UCSD-AML1 (cell line): ENCODE measurements at regions not wholly inside any gene's neighbourhood (a gene's known extent, or its start where the extent isn't known, plus 50 kb on each side); places are given as distances from the start of the nearest gene placed in this dataset.

Experiments used
- DNase-seq: peaks from one replicate; lab custom pipeline; 2025; ENCODE audit not compliant: unreplicated experiment; lab: John Stamatoyannopoulos, UW

DNA sequence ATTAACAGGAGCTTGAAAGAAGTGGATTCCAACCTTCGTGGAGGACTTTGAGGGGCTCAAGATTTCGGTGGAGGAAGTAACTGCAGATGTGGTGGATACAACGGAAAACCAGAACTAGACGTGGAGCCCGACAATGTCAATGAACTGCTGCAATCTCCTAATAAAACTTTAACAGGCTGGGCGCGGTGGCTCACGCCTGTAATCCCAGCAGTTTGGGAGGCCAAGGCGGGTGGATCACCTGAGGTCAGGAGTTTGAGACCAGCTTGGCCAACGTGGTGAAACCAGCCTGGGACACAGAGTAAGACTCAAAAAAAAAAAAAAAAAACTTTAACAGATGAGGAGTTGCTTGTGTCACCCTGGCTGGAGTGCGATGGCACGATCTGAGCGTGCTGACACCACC is 477.8 kb upstream of the MKI67 start:
- no peak for DNase-seq

DNA sequence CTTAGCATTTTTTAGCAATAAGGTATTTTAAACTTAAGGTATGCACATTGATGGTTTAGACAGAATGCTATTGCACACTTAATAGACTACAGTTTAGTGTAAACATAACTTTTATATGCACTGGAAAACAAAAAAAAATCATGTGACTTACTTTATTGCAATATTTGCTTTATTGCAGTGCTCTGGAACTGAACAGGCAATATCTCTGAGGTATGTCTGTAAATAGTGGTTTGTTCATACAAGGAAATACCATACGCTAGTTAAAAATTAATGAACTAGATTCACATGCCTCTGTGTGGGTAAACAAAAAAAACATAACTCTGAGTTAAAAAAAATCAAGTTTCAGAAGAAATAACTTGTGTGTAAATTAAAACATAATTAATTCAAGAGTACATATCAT is 479.0 kb upstream of the MKI67 start:
- no peak for DNase-seq

DNA sequence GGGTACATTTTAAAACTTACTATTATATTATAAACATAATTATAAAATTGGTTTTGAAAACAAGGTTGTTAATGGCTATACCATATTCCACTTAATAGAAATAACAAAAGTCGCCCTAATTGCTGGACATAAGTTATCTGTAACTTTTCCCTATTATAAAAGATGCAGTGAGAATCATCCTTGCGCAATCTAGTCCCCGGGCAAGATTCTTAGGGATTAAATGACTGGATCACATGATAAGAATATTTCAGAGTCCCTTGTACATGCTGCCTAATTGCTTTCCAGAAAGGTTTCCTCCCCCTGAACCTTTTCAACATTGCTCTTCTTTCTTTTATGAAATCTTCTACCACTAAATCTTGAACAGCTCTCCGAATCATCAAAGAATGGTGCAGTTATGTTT is 479.8 kb upstream of the MKI67 start:
- no peak for DNase-seq

DNA sequence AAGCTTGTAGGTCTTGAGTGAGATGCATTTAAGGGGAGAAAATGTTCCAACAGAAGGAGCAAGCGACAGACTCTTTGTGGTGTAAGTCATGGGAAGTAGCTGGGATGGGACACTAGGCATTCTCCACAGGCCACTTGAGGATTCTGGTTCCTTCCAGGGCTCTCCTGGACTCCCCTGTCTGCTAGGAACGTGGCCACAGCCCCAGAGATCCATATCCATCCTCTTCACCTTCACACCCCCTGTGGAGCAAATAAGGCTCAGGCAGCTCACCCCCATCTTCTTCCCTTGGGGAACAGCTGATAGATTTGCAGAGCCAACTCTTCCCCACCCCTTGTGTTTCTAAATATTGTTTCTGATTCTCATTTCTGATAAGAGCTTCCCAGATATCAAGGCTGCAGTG is 482.6 kb upstream of the MKI67 start:
- DNase-seq: no peak

DNA sequence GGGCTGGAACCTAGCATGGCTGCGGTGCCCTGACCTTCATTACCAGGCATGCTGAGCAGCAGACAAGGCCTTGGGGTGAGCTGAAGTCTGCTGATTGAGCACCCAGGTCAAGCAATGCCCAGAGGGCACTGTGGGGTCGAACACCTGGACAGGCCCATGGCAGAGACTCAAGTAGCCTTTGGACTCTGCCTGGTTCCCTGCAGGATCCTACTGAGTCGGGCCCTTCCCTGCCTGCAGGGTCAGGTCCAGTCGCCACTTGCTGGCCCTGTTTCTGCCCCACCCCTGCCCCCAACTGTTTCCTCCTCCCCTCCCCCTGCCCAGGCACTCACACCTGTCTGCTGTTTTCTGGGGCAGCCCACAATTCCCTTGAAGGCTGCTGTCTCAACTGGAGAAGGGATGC is 483.2 kb upstream of the MKI67 start:
- no peak for DNase-seq

DNA sequence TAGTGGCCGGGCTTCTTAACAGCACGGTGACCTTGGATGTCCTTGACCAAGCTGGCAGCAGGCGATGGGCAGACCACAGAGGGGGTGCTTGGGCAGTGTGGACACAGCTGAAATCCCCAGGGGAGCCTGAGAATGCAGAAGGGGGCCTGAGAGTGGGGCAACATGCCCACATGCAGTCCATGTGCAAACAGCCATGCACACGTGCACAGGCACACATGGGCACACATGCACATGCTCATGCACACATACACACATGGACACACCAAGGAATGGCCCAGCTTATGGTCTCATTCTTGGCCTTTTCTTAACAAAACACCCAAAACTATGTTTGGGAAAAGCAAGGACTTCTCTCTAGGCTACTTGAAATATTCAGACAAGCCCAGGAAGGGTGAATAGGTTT is 483.9 kb upstream of the MKI67 start:
- DNase-seq: no peak

DNA sequence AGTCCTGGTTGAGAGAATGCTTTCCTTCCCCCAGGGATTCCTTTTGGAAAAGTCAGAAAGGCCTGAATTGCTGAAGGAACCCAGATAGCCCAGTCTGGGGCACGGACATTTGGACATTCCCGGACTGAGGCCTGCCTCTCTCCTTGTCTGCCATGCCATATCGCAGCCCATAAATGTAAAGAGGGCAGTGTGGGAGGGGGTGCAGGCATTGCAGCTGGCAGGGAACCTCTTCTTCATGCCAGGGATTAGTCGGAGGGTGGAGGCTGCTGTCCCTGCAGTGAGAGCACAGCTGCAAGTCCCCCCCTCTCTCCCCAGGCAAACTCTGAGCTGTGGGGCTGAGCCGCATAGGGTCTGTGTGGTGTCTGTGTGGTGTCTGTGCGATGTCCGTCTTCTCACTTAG is 486.0 kb upstream of the MKI67 start:
- DNase-seq: no peak

DNA sequence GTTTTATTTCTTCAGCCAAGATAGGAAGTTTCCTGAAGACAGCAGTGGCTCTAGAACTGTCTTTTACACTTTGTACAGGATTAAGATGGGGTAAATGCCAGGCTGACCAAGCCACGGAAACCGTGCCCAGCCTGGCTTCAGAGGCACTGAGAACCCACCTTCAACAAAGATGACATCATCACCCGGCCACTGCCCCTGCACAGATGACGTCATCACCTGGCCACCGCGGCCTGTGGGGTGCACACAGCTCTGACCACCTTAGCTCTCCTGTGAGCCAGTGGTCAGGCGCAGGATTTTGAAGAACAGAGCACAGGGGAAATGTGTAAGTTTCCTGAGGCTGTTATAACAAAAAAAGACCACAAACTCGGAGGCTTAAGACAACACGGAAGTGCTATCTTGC is 486.4 kb upstream of the MKI67 start:
- DNase-seq: no peak

DNA sequence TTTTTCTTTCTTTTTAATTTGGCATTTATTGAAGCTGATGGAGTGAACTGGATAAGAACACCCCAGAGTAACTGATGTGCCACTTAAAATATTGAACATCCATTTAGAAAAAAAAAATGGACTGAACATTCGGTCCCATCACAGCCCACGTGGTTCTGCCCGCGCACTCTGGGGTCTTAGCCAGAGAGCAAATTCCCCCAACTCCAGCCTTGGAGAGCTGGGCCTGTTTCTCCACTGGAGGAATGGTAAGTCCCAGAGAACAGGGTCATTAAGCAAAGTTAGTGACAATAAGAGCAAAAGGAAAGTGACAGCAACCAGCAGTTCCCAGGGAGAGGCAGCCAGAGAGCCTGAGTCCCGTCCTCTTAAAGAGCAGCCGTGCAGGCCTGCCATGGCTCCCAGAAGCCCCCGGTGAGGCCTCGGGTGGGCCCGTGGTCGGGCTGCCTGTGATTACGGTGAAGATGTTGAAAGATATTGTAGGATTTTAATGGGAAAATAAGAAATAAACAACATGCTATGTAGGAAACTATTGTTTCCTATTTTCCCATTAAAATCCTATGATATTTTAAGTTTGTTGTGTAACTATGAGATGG is 487.9 kb upstream of the MKI67 start:
- no peak for DNase-seq

DNA sequence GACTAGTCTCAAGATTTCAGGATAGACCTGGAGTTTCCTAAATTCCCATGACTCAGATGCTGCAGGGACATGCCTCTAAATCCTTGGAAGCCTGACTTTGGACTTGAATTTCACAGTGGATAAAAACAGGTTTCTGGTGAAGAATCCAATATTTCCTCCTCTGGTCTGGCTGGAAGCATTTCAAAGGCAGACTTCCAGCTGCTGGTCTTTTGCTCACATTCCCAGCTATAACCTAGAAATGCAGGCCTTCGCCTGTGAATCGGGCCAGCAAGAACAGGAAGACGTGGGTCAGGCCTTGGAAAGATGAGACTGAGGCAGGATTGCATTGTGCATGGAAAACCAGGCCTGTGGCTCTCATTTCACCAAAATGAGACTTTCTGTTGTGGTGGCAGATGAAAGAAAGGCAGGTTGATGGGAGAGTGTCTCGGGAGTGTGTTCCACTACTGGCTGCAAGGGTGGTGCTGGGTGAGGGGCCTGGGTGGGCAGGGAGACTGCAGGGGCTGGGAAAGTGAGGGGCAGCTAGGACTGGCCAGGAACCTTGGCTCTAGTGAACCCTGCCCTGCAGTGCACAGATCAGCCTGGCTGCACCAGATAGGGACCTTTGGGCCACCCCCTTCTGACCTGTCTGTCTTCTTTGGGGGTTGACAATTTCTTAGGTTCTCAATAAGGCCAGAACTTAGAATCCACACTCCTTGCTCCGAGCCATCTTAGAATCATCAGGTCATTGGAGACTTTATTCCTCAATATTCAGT is 488.8 kb upstream of the MKI67 start:
- DNase-seq: no peak

DNA sequence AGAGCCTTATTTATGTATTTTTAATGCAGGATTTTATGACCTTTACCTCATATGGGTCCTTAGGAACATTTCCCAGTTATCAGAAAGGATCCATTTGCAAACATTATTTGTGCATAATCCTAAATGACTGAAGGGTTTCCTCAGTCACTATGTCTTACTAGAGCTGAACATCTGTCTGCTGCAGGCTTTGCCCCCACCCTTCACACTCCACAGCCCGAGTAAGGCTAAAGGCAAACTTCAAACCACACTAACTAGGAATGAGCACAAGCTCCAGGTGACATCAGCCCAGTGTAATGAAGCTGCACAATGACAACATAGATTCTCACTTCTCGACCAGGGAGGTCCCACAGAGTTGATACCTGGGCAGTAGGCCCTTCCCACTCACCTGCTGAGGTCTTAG is 491.3 kb upstream of the MKI67 start:
- no peak for DNase-seq

DNA sequence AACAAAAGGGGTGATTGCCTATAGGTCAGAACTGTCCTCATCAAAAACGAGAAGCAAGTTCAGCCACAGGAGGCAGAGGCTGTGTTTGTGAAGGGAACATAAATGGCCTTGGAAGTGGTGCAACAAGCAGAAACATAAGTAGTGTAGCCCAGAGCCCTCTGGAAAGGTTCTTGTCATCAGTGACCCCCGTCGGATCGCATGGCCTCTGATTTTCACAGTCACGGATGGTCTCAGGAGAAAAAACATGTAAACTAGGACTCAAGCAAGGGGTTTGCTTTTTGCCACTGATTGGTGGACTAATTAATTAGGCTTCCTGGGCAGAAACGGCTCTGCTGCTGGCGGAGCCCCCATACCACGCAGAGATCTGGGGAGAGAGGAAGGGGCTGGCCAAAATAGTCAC is 496.5 kb upstream of the MKI67 start:
- no peak for DNase-seq

DNA sequence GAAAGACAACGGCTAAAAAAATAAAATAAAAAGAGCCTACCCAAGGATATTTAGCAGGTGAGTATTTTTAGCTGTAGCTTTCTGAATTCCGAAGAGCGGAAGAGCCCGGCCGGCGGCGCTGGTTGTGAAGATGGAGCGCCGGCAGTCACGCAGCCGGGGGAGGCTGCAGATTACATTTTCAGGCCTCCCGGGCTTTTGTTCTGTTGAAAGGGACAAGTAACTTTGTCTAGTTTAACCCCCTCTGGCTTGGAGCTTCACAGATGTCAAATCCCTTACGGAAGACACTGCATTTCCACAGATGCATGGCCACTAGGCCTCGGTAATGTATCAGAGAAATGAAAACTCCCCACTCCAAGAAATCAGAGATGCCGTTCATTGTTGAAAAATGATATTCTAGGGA is 497.6 kb upstream of the MKI67 start:
- DNase-seq: no peak

DNA sequence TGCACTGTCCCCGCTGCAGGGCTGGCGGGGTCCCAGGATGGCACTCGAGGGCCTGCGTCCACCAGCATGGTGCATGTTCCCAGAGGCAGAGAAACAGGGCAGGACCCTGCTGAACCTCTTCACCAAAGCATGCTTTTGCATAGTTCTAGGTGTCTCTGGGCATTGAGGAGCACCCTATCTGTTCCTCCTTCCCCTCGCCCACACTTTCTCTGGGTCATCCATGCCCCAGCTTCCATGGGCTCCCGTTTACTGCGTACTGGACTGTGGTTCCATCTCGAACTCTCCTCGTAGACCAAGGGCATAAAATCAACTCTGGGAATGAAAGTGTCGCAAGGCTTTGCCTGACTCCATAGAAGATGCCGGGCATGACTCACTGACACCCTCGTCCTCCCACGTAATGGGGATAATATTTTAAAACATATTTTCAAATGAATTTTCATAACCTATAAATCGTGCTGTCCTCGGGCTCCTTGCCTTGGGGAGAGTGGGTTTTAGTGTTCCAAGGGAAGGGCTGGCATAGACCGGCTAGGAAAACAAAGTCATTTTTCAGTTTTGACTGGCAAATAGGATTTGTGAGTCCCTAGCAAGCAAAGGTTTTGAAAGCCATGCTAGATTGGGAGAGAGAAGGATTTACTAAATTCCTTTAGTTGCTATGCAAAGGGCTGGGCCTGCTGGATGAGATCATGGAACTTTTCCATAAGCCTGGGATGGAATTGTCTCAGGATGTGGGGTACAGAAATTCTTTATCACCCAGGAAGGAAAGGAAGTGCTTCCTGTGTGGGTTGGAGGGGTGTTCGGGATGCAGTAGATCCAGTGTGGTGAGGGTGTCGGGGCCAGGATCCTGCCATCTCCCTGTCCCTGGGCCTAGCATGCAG is 498.7 kb upstream of the MKI67 start:
- DNase-seq: no peak

DNA sequence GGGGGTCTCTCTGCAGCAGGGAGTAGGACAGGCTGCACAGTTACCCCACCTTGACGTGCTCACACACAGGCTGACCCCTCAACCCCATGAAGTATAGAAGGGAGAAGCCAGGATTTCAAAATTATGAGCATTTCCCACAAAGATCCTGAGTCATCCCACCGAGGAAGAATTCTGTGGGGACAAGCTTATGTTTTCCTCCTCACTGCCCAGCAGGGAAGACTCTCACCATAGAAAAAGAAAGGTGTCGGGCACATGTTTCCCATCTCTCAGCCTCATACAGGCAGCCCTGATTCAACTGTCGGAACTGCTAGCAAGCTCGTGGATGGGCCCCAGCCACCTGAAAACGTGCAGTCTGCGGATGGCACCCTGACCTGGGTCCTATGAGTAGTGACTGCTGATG is 499.7 kb upstream of the MKI67 start:
- DNase-seq: no peak

DNA sequence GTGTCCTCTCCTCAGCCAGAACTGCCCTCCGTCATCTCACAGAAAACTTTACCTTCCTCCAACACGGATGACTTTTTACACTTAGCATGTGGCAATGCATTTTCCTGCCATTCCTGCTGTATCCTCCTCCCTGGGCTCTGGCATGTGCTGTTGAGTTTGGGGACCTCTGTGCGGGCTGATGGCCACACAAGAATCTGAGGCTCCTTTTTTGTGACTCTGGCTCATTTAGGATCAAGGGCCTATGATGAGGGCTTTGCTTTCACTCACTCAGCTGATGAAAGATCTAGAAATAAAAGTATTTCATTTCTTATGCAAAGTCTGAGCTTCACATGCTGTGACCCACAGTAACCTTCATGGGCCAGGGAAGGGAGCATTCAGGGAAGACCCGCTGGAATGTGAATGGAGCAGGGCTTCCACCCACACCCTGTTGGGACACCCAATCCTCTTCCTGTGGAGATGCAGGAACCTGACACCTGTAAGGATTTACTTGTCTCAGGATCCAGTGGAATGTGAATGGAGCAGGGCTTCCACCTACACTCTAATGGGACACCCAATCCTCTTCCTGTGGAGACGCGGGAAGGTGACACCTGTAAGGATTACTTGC is 500.3 kb upstream of the MKI67 start:
- no peak for DNase-seq

DNA sequence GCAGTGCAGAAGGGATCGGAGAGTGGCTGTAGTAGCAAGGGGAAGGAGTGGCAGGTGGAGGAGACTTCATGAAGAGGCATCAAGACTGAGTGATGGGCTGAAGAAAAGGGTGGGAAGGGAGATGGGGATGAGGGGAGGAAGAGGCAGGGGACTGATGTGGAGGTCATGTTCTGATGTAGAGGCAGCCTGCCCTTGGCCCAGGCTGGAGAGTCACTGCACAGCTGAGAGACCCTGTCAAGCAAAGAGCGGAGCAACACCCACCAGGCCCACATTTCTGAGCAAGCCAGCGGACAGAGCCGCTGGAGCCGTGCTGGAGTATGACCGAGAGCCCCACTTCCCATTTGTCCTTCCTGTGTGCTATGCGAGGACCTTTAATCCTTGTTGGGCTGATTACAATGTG is 501.6 kb upstream of the MKI67 start:
- DNase-seq: no peak

DNA sequence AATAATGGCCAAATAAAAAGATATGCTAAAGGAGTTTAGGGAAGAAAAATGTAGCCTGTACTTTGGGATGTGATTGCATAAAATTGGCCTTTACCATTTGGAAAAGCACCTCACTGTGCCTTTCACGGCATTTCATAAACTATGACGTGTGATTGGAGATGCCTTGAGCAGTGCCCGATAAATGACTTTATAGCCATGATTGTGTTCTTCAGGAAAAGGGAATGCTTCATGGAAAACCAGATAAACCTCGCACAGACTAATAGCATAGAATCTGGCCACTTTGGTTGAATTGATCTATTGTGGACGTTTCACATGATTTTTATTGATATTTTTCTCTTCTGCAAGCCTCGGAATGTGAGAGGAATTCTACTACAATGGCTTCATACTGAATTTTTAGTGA is 502.0 kb upstream of the MKI67 start:
- no peak for DNase-seq

DNA sequence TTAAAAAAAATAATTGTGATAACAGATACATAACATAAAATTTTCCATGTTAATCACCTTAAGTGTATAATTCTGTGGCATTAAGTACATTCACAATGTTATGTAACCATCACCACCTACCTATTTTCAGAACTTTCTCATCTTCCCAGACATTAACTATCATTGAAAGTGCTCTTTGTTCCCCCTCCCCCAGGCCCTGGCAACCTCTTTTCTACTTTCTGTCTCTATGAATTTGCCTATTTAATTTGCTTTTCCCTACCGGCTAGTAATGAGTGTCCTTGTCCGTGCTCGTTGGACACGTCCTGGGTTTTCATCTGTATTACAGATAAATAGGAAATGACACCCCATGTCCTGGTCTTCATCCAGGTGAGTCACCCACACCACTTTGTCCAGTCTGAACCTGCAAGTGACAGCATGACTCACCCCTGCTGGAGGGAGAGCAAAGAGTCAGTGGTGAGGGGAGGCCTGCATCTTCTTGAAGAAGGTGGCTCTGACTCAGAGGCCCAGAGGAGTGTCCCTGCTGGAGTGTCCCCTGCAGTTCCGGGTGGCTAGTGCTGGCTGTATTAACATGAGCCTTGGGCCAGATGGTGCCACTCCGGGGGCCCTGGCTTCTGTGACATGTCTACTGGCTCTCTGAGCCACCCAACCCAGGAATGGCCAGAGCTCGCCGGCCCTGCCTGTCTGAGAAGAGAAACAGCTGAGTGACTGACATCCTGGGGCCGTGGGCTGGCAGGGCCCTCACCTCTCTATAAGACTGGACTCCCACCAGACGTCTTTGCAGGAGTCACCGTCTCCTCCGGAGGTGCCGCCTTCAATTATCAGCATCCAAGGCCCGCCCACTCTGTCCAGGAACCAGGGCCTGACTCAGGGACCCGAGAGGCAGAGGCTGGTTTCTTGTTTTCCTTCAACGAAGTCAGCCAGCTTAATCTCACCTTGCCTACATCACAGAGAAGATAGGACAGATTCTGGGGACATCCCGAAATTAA is 503.2 kb upstream of the MKI67 start:
- DNase-seq: no peak

DNA sequence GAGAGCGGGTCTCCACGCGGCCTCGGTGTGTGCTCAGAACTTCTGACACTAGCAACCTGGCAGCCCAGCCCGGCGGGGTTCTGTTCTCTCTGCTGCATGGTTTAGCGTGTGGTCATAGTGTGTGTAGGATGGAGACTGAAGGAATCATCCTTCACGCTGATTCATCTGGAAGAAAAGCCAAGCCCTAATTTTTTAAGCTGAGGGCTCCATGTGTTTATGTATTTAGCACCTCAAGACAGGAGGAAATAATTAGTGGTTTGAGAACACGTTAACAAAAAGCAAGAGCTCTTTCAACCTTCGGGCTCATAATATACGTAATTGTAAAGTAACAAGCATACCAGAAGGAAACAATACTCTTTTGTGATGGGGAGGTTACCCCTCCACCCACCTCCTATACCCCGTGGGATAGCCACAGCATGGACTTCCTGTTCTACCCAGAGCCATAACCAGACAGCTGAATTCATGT is 504.6 kb upstream of the MKI67 start:
- no peak for DNase-seq
